ENCODE measurements at regions not wholly inside any gene's neighbourhood (a gene's known extent, or its start where the extent isn't known, plus 50 kb on each side); places are given as distances from the start of the nearest gene placed in this dataset.

GRCh38 chr19:31659897-31660210 is 310.6 kb upstream of the TSHZ3 start:
- H3K36me3 ChIP-seq (ENCODE audit: control insufficient read depth in 2 of 4, insufficient read depth in 4 of 4, low read length in 3 of 4): no peaks in the 10 kb centered on the region
- H2AFZ ChIP-seq (ENCODE audit: low read length): no peak overlapping the region
- no peak overlapping the region for H2AK5ac ChIP-seq (ENCODE audit: low read depth, low read length)
- no peaks in the 10 kb centered on the region for H3K23me2 ChIP-seq (ENCODE audit: low read depth, low read length)
- H3K56ac ChIP-seq (replicated peaks; ENCODE audit: insufficient read length, low read depth, low read length): no peak overlapping the region
- H3K4me2 ChIP-seq (ENCODE audit: insufficient read depth in 1 of 2, low read depth in 2 of 2, low read length in 2 of 2): no peak overlapping the region
- no peaks in the 10 kb centered on the region for H3K79me1 ChIP-seq (ENCODE audit: low read depth, low read length)
- no peak overlapping the region for H2BK12ac ChIP-seq (ENCODE audit: low read depth, low read length)
- H3K79me2 ChIP-seq (ENCODE audit: control insufficient read depth in 1 of 2, insufficient read depth in 2 of 2, low read length in 2 of 2): no peaks in the 10 kb centered on the region
- H3K4me3 ChIP-seq (ENCODE audit: extremely low read depth in 1 of 4, insufficient read depth in 2 of 4, low read depth in 3 of 4, low read length in 4 of 4): no peak overlapping the region
- H2BK120ac ChIP-seq (replicated peaks; ENCODE audit: low read depth, low read length): no peak overlapping the region
- no peak overlapping the region for H3K9ac ChIP-seq (replicated peaks in 1 of 4; ENCODE audit: extremely low read depth in 1 of 4, low read depth in 3 of 4, low read length in 3 of 4)
- TF ChIP-seq BRCA1 (IDR thresholded peaks at IDR 0.05; ENCODE audit: low read depth, low read length): no peak
- TF ChIP-seq POLR2A (IDR thresholded peaks at IDR 0.05; ENCODE audit: control extremely low read depth in 1 of 2, low read depth in 2 of 2, low read length in 2 of 2): no peak
- TF ChIP-seq SUZ12 (IDR thresholded peaks at IDR 0.05; ENCODE audit: low read length): no peak
- TF ChIP-seq SIRT6 (IDR thresholded peaks at IDR 0.05; ENCODE audit: low read length): no peak
- TF ChIP-seq ZNF274 (IDR thresholded peaks at IDR 0.05; ENCODE audit: borderline replicate concordance, extremely low read depth, low read length): no peak
- no peak for TF ChIP-seq KDM5A (IDR thresholded peaks at IDR 0.05; ENCODE audit: low read length)
- TF ChIP-seq YY1 (IDR thresholded peaks at IDR 0.05; ENCODE audit: low read depth, low read length): no peak
- no peak for TF ChIP-seq TEAD4 (IDR thresholded peaks at IDR 0.05; ENCODE audit: low read depth, low read length)
- TF ChIP-seq ATF3 (IDR thresholded peaks at IDR 0.05; ENCODE audit: insufficient read depth, low read depth, low read length): no peak
- no peaks in the 10 kb centered on the region for H3K27me3 ChIP-seq (replicated peaks in 1 of 4; ENCODE audit: control insufficient read depth in 3 of 4, extremely low read depth in 1 of 4, insufficient read depth in 3 of 4, low read length in 3 of 4)
- FAIRE-seq (no peak), DNase-seq (ENCODE audit: low read depth in 1 of 2, low spot score in 2 of 2) (no peak)
- H3K23ac ChIP-seq (ENCODE audit: insufficient read length): no peak overlapping the region
- no peak overlapping the region for H4K5ac ChIP-seq (ENCODE audit: insufficient read length, low read depth, low read length)
- no peaks in the 10 kb centered on the region for H4K20me1 ChIP-seq (replicated peaks in 1 of 2; ENCODE audit: control insufficient read depth in 1 of 2, insufficient read depth in 2 of 2, low read length in 2 of 2)
- H3K14ac ChIP-seq (ENCODE audit: insufficient read length): no peak overlapping the region
- no peak overlapping the region for H2BK5ac ChIP-seq (ENCODE audit: low read depth, low read length)
- no peaks in the 10 kb centered on the region; a peak in 1 of 7 replicates for H3K4me1 ChIP-seq (replicated peaks in 1 of 4; ENCODE audit: control insufficient read depth in 3 of 4, insufficient read depth in 4 of 4, low read length in 3 of 4)
- 91% methylated on average over 4 of the region's 4 CpGs; no CpG with 5 or more reads in 1 of the 2 experiments for WGBS, 2 experiments (ENCODE audit: extremely low coverage in 1 of 2, insufficient coverage in 1 of 2, insufficient read length in 1 of 2, insufficient replicate concordance in 2 of 2, low coverage in 1 of 2, low lambda C conversion rate in 2 of 2, missing lambda C conversion rate in 1 of 2)
- H2BK20ac ChIP-seq (ENCODE audit: low read length): no peak overlapping the region
- ChIA-PET CTCF (ENCODE audit: partially characterized antibody) (interaction anchor here (0.7 to 1.1 kb wide), 2 partner anchors 10 to 497 kb away, joined by 3 read pairs; no protein-coding TSS in a partner anchor), POLR2A (ENCODE audit: partially characterized antibody) (no interaction called here)
- no peak overlapping the region for H4K8ac ChIP-seq (ENCODE audit: extremely low read depth, insufficient read depth, low read length)
- no peak overlapping the region for H4K91ac ChIP-seq (replicated peaks; ENCODE audit: insufficient read length, low read length)
- H3K4ac ChIP-seq (replicated peaks; ENCODE audit: insufficient read length, low read depth, low read length): no peak overlapping the region
- no peaks in the 10 kb centered on the region for H3K9me3 ChIP-seq (ENCODE audit: insufficient read depth in 2 of 2, low read depth in 1 of 2, low read length in 1 of 2)
- no peak overlapping the region for H2BK15ac ChIP-seq (ENCODE audit: low read length)
- no peak overlapping the region for H3K18ac ChIP-seq (ENCODE audit: extremely low read depth, low read length)
- no peak overlapping the region for H3K27ac ChIP-seq (ENCODE audit: low read depth, low read length)
